GM12878 (cell line): ENCODE measurements at regions not wholly inside any gene's neighbourhood (a gene's known extent, or its start where the extent isn't known, plus 50 kb on each side); places are given as distances from the start of the nearest gene placed in this dataset.

Source experiments
- ATAC-seq: fragments of 200-7000 bp; cut with Tn5 transposase; 3 replicates; pipeline ENCODE4 v1.9.1; 2020; ENCODE audit warnings: mild to moderate bottlenecking, moderate library complexity
- BruUV-seq: library from RNA; stranded (reverse); fragments of 400-500 nt; replicated peaks from 2 replicates; lab custom pipeline; 2021; lab: Mats Ljungman, UMichigan
- CTCF ChIA-PET: fragments of 300-600 bp; sonication (Branson Sonifier 250); formaldehyde crosslinking; extraction: SDS; loops from one replicate; lab custom pipeline; 2021; ENCODE audit warnings: inconsistent platforms; lab: Yijun Ruan, JAX
- POLR2A ChIA-PET: fragments of 350-600 bp; formaldehyde crosslinking; extraction: SDS; loops from one replicate; lab custom pipeline; 2021; ENCODE audit warnings: inconsistent platforms; lab: Charles Lee
- RAD21 ChIA-PET: fragments of 300-600 bp; sonication (Branson Sonifier 250); formaldehyde crosslinking; loops from one replicate; lab custom pipeline; 2023; ENCODE audit warnings: antibody characterized with exemption; ENCODE audit not compliant: unreplicated experiment; lab: Charles Lee
- SMC1A ChIA-PET: fragments of 300-600 bp; sonication (Branson Sonifier 250); formaldehyde crosslinking; loops from one replicate; lab custom pipeline; 2023; ENCODE audit not compliant: unreplicated experiment, uncharacterized antibody; lab: Charles Lee
- DNase-seq: peaks from one replicate; pipeline ENCODE4 v3.0.0-alpha.2; 2011; ENCODE audit warnings: low read depth, low spot score
- FAIRE-seq: peaks from 3 replicates; lab custom pipeline; 2011; peaks lifted over from hg19 to GRCh38; lab: Jason Lieb, UNC
- H2AFZ ChIP-seq: 2 replicates; pipeline ENCODE4 v1.6.0; 2011; ENCODE audit warnings: low read depth, low read length, control low read depth; ENCODE audit not compliant: control insufficient read depth
- H3K27ac ChIP-seq: 2 replicates; pipeline ENCODE4 v1.5.1; 2011; ENCODE audit warnings: control low read depth; ENCODE audit not compliant: control insufficient read depth, insufficient read depth
- H3K27me3 ChIP-seq, 2 experiments: replicated peaks in 1 of 2; 2 replicates each; pipeline versions ENCODE4 v1.6.0 to v1.6.1; 2011; ENCODE audit warnings: low read length in 1 of 2; ENCODE audit not compliant: control insufficient read depth in 2 of 2, insufficient read depth in 2 of 2
- H3K36me3 ChIP-seq, 2 experiments: 2 replicates each; pipeline ENCODE4 v1.5.1; 2011; ENCODE audit warnings: low read length in 1 of 2; ENCODE audit not compliant: control insufficient read depth in 2 of 2, insufficient read depth in 2 of 2
- H3K4me1 ChIP-seq: 2 replicates; pipeline ENCODE4 v1.6.1; 2011; ENCODE audit warnings: mild to moderate bottlenecking, low read length, moderate library complexity, mixed read lengths; ENCODE audit not compliant: control insufficient read depth, insufficient read depth
- H3K4me2 ChIP-seq: 2 replicates; pipeline ENCODE4 v1.6.0; 2011; ENCODE audit warnings: control low read depth; ENCODE audit not compliant: control insufficient read depth, insufficient read depth
- H3K4me3 ChIP-seq: fragments of 200-600 bp; sonication (generic); 2 replicates; pipeline ENCODE4 v1.5.1; 2016
- H3K79me2 ChIP-seq: 2 replicates; pipeline ENCODE4 v1.6.0; 2011; ENCODE audit warnings: low read length; ENCODE audit not compliant: control insufficient read depth, insufficient read depth
- H3K9ac ChIP-seq: 2 replicates; pipeline ENCODE4 v1.8.0; 2011; ENCODE audit warnings: low read length, control low read depth, mixed read lengths; ENCODE audit not compliant: control insufficient read depth, insufficient read depth
- H3K9me3 ChIP-seq: replicated peaks from 3 replicates; pipeline ENCODE4 v1.5.1; 2011; ENCODE audit warnings: mild to moderate bottlenecking, low read length; ENCODE audit not compliant: control insufficient read depth, insufficient read depth
- H4K20me1 ChIP-seq: 2 replicates; pipeline ENCODE4 v1.6.0; 2011; ENCODE audit not compliant: control insufficient read depth, insufficient read depth
- MTA2 ChIP-seq: fragments of 450-650 bp; IDR thresholded peaks from 2 replicates; pipeline ENCODE4 v1.6.1; 2016; ENCODE audit warnings: low read depth, mild to moderate bottlenecking, moderate library complexity
- NFYB ChIP-seq: IDR thresholded peaks from 2 replicates; pipeline ENCODE4 v1.6.1; 2011; ENCODE audit warnings: low read depth, mild to moderate bottlenecking, low read length, improper control_type of control experiment, moderate library complexity; ENCODE audit not compliant: insufficient read depth
- POLR2AphosphoS5 ChIP-seq: IDR thresholded peaks from 2 replicates; pipeline ENCODE4 v1.6.1; 2011; ENCODE audit warnings: mild to moderate bottlenecking, low read length, inconsistent platforms
- SP1 ChIP-seq: IDR thresholded peaks from one replicate; pipeline ENCODE4 v1.6.1; 2011; ENCODE audit warnings: low read depth, low read length
- WGBS: methylation state at CpG from one replicate; pipeline ENCODE4 v1.1.6; 2016; ENCODE audit warnings: low lambda C conversion rate; ENCODE audit not compliant: insufficient replicate concordance, insufficient coverage; ENCODE audit errors: missing lambda C conversion rate; 5-methylcytosine and 5-hydroxymethylcytosine counted together
- in situ Hi-C: fragments of 300-500 bp; cut with MboI; formaldehyde crosslinking; loops from 9 replicates; pipeline ENCODE4 v1.14.3; 2018; ENCODE audit warnings: mixed read lengths
- intact Hi-C: fragments of 100-400 bp; cut with micrococcal nuclease; formaldehyde crosslinking; loops from one replicate; pipeline ENCODE4 v1.14.2; 2022; ENCODE audit not compliant: unreplicated experiment
- TF ChIP-seq, protein P1 (sequence below): fragments of 450-650 bp; IDR thresholded peaks from 2 replicates; pipeline ENCODE4 v1.6.1; 2017; ENCODE audit warnings: mild to moderate bottlenecking, moderate library complexity
- TF ChIP-seq, protein P2 (sequence below): IDR thresholded peaks from 2 replicates; pipeline ENCODE4 v1.6.1; 2011; ENCODE audit warnings: borderline replicate concordance, low read depth, mild to moderate bottlenecking, moderate library complexity, low read length; ENCODE audit not compliant: insufficient read depth, poor library complexity, severe bottlenecking
- TF ChIP-seq, protein P3 (sequence below), 3 experiments: IDR thresholded peaks in 2 of 3; conservative IDR thresholded peaks in 1 of 3; 2 replicates each; pipeline ENCODE4 v1.5.1; 2011; ENCODE audit warnings: low read depth in 3 of 3, low read length in 3 of 3, mild to moderate bottlenecking in 3 of 3, control low read depth in 2 of 3, moderate library complexity in 2 of 3, inconsistent platforms in 1 of 3, mixed read lengths in 1 of 3; ENCODE audit not compliant: control insufficient read depth in 2 of 3, insufficient read depth in 1 of 3; ENCODE audit errors: extremely low read depth in 1 of 3
- TF ChIP-seq, protein P4 (sequence below): IDR thresholded peaks from 2 replicates; pipeline ENCODE4 v1.6.1; 2012; ENCODE audit warnings: mild to moderate bottlenecking, low read depth, low read length

DNA sequence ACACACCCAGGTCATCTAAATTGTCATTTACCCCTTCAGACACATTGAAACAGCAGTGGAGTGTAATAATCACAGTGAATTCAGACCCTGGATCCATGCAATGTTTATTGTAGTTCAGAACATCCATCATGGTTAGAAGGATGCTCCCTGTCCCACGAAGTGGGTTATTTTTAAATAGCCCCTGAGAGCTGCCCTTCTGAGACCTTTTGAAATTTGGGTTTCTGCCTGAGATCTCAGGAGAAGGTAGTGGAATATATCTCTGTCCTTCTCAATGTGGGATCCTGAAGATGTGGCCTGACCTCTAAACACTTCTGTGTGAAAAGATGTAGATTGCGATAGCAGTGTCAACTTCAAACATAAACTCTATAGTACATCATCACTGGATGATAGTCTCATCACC lies 1080.6 kb downstream of the TMEM121 start (continued):
- TF ChIP-seq, protein P1, sequence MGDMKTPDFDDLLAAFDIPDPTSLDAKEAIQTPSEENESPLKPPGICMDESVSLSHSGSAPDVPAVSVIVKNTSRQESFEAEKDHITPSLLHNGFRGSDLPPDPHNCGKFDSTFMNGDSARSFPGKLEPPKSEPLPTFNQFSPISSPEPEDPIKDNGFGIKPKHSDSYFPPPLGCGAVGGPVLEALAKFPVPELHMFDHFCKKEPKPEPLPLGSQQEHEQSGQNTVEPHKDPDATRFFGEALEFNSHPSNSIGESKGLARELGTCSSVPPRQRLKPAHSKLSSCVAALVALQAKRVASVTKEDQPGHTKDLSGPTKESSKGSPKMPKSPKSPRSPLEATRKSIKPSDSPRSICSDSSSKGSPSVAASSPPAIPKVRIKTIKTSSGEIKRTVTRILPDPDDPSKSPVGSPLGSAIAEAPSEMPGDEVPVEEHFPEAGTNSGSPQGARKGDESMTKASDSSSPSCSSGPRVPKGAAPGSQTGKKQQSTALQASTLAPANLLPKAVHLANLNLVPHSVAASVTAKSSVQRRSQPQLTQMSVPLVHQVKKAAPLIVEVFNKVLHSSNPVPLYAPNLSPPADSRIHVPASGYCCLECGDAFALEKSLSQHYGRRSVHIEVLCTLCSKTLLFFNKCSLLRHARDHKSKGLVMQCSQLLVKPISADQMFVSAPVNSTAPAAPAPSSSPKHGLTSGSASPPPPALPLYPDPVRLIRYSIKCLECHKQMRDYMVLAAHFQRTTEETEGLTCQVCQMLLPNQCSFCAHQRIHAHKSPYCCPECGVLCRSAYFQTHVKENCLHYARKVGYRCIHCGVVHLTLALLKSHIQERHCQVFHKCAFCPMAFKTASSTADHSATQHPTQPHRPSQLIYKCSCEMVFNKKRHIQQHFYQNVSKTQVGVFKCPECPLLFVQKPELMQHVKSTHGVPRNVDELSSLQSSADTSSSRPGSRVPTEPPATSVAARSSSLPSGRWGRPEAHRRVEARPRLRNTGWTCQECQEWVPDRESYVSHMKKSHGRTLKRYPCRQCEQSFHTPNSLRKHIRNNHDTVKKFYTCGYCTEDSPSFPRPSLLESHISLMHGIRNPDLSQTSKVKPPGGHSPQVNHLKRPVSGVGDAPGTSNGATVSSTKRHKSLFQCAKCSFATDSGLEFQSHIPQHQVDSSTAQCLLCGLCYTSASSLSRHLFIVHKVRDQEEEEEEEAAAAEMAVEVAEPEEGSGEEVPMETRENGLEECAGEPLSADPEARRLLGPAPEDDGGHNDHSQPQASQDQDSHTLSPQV: no peak
- no peak for TF ChIP-seq POLR2AphosphoS5
- TF ChIP-seq, protein P2, sequence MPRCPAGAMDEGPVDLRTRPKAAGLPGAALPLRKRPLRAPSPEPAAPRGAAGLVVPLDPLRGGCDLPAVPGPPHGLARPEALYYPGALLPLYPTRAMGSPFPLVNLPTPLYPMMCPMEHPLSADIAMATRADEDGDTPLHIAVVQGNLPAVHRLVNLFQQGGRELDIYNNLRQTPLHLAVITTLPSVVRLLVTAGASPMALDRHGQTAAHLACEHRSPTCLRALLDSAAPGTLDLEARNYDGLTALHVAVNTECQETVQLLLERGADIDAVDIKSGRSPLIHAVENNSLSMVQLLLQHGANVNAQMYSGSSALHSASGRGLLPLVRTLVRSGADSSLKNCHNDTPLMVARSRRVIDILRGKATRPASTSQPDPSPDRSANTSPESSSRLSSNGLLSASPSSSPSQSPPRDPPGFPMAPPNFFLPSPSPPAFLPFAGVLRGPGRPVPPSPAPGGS: no peak

DNA sequence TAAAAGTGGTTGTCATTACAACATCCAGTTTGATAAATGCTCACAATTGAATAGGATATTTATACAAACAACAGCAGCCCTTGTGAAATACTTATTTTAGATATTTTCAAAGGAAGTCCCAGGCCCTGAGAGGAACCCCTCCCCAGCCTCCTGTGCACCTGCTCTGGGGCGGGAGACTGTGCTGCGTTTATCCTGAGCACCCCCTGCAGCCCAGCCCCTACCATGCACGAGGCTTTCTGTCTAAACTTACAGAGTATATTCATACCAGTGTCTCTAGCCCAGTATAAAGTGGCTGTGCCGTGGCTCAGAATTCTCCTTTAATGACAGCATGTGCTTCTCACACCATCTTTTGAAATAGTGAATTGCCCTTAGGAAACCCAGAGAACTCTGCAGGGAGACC lies 1084.3 kb downstream of the TMEM121 start:
- Histone ChIP-seq H3K9ac (no peak overlapping the region), H4K20me1 (no peaks in the 10 kb centered on the region), H3K4me2 (no peak overlapping the region), H3K4me3 (no peak overlapping the region), H3K27ac (no peak overlapping the region), H3K9me3 (no peaks in the 10 kb centered on the region), H3K27me3 (peaks cover 0 to 3% of the 10 kb centered on the region in 2 experiments; a peak in 1 of 4 replicates), H3K79me2 (no peaks in the 10 kb centered on the region), H3K36me3 (no peaks in the 10 kb centered on the region), H3K4me1 (no peaks in the 10 kb centered on the region), H2AFZ (no peak overlapping the region)
- intact Hi-C loops: loop anchor here (5.0 kb wide), 1 partner anchor 52 kb away; no protein-coding TSS in a partner anchor
- in situ Hi-C loops: no loop called here
- ChIA-PET CTCF (interaction anchor here (0.7 to 1.0 kb wide), 2 partner anchors 10 to 828 kb away, joined by 3 read pairs; no protein-coding TSS in a partner anchor), POLR2A (no interaction called here), SMC1A (no interaction called here), RAD21 (no interaction called here)
- no peak for DNase-seq
- WGBS: 2% methylated on average over 4 of the region's 4 CpGs
- no TSS peak for BruUV-seq
- no peak for ATAC-seq
- FAIRE-seq: no peak
- TF ChIP-seq, protein P3, sequence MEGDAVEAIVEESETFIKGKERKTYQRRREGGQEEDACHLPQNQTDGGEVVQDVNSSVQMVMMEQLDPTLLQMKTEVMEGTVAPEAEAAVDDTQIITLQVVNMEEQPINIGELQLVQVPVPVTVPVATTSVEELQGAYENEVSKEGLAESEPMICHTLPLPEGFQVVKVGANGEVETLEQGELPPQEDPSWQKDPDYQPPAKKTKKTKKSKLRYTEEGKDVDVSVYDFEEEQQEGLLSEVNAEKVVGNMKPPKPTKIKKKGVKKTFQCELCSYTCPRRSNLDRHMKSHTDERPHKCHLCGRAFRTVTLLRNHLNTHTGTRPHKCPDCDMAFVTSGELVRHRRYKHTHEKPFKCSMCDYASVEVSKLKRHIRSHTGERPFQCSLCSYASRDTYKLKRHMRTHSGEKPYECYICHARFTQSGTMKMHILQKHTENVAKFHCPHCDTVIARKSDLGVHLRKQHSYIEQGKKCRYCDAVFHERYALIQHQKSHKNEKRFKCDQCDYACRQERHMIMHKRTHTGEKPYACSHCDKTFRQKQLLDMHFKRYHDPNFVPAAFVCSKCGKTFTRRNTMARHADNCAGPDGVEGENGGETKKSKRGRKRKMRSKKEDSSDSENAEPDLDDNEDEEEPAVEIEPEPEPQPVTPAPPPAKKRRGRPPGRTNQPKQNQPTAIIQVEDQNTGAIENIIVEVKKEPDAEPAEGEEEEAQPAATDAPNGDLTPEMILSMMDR (IDR thresholded peaks at IDR 0.05 in 2 of 3, conservative IDR thresholded peaks at IDR 0.05 in 1 of 3; ENCODE audit: control insufficient read depth in 2 of 3, extremely low read depth in 1 of 3, insufficient read depth in 1 of 3, low read depth in 3 of 3, low read length in 3 of 3): no peak
- TF ChIP-seq, protein P4, sequence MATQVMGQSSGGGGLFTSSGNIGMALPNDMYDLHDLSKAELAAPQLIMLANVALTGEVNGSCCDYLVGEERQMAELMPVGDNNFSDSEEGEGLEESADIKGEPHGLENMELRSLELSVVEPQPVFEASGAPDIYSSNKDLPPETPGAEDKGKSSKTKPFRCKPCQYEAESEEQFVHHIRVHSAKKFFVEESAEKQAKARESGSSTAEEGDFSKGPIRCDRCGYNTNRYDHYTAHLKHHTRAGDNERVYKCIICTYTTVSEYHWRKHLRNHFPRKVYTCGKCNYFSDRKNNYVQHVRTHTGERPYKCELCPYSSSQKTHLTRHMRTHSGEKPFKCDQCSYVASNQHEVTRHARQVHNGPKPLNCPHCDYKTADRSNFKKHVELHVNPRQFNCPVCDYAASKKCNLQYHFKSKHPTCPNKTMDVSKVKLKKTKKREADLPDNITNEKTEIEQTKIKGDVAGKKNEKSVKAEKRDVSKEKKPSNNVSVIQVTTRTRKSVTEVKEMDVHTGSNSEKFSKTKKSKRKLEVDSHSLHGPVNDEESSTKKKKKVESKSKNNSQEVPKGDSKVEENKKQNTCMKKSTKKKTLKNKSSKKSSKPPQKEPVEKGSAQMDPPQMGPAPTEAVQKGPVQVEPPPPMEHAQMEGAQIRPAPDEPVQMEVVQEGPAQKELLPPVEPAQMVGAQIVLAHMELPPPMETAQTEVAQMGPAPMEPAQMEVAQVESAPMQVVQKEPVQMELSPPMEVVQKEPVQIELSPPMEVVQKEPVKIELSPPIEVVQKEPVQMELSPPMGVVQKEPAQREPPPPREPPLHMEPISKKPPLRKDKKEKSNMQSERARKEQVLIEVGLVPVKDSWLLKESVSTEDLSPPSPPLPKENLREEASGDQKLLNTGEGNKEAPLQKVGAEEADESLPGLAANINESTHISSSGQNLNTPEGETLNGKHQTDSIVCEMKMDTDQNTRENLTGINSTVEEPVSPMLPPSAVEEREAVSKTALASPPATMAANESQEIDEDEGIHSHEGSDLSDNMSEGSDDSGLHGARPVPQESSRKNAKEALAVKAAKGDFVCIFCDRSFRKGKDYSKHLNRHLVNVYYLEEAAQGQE: no peak
- TF ChIP-seq MTA2: no peak
- TF ChIP-seq SP1: no peak
- no peak for TF ChIP-seq NFYB
